GM23248 (cell line): ENCODE measurements at regions not wholly inside any gene's neighbourhood (a gene's known extent, or its start where the extent isn't known, plus 50 kb on each side); places are given as distances from the start of the nearest gene placed in this dataset.

Experiments used
- DNase-seq: peaks from one replicate; pipeline ENCODE4 v3.0.0-alpha.2; 2015
- H2AFZ ChIP-seq: fragments of 200-600 bp; sonication (generic); 2 replicates; pipeline ENCODE4 v1.6.1; 2016; ENCODE audit warnings: antibody characterized with exemption
- H3F3A ChIP-seq: fragments of 200-600 bp; sonication (generic); 2 replicates; pipeline ENCODE4 v1.6.1; 2016; ENCODE audit warnings: mild to moderate bottlenecking, antibody characterized with exemption, mixed run types; ENCODE audit not compliant: insufficient read depth
- H3K27ac ChIP-seq: fragments of 200-600 bp; sonication (generic); 2 replicates; pipeline ENCODE4 v1.5.1; 2016; ENCODE audit warnings: mild to moderate bottlenecking
- H3K27me3 ChIP-seq: fragments of 200-600 bp; sonication (generic); replicated peaks from 2 replicates; pipeline ENCODE4 v1.6.1; 2016; ENCODE audit warnings: mild to moderate bottlenecking; ENCODE audit not compliant: insufficient read depth
- H3K36me3 ChIP-seq: fragments of 200-600 bp; sonication (generic); 2 replicates; pipeline ENCODE4 v1.6.1; 2016; ENCODE audit warnings: low read depth, mild to moderate bottlenecking
- H3K4me1 ChIP-seq: fragments of 200-600 bp; sonication (generic); 2 replicates; pipeline ENCODE4 v1.6.1; 2016; ENCODE audit warnings: mild to moderate bottlenecking; ENCODE audit not compliant: insufficient read depth
- H3K4me2 ChIP-seq: fragments of 200-600 bp; sonication (generic); one replicate; pipeline ENCODE4 v1.6.1; 2016; ENCODE audit warnings: mild to moderate bottlenecking; ENCODE audit not compliant: unreplicated experiment
- H3K4me3 ChIP-seq: fragments of 200-600 bp; sonication (generic); 2 replicates; pipeline ENCODE4 v1.5.1; 2016; ENCODE audit warnings: mild to moderate bottlenecking
- H3K79me2 ChIP-seq: fragments of 200-600 bp; sonication (generic); 2 replicates; pipeline ENCODE4 v1.6.1; 2016; ENCODE audit warnings: mild to moderate bottlenecking; ENCODE audit not compliant: insufficient read depth
- H3K9ac ChIP-seq: fragments of 200-600 bp; sonication (generic); 2 replicates; pipeline ENCODE4 v1.6.1; 2016; ENCODE audit warnings: mild to moderate bottlenecking
- H3K9me2 ChIP-seq: fragments of 200-600 bp; sonication (generic); 2 replicates; pipeline ENCODE4 v1.6.1; 2016; ENCODE audit warnings: mixed run types, mild to moderate bottlenecking, moderate library complexity; ENCODE audit not compliant: insufficient read depth
- H3K9me3 ChIP-seq: fragments of 200-600 bp; sonication (generic); one replicate; pipeline ENCODE4 v1.6.1; 2017; ENCODE audit warnings: low read depth
- H4K20me1 ChIP-seq: fragments of 200-600 bp; sonication (generic); 2 replicates; pipeline ENCODE4 v1.6.0; 2016; ENCODE audit not compliant: insufficient read depth
- EZH2 ChIP-seq: fragments of 200-600 bp; sonication (generic); IDR thresholded peaks from 2 replicates; pipeline ENCODE4 v1.6.1; 2018; ENCODE audit warnings: antibody characterized with exemption, mild to moderate bottlenecking; ENCODE audit not compliant: insufficient read depth, poor library complexity, severe bottlenecking
- EZH2phosphoT487 ChIP-seq: fragments of 200-600 bp; sonication (generic); IDR thresholded peaks from 2 replicates; pipeline ENCODE4 v1.6.1; 2018; ENCODE audit warnings: antibody characterized with exemption, moderate library complexity, mild to moderate bottlenecking, low read depth; ENCODE audit not compliant: insufficient read depth
- WGBS, 2 experiments: methylation state at CpG; one replicate each; pipeline ENCODE4 v1.1.6; 2015 to 2017; ENCODE audit warnings: low lambda C conversion rate in 2 of 2, low coverage in 1 of 2; ENCODE audit errors: missing lambda C conversion rate in 2 of 2; 5-methylcytosine and 5-hydroxymethylcytosine counted together
- in situ Hi-C: fragments of 300-500 bp; cut with MboI; formaldehyde crosslinking; loops from 2 replicates; pipeline ENCODE4 v1.15.0; 2020

GRCh38 chr20:24389686-24390085 is 79.7 kb upstream of the SYNDIG1 start:
- Histone ChIP-seq H3K27ac (no peak overlapping the region), H3K9me2 (no peaks in the 10 kb centered on the region), H3K79me2 (no peaks in the 10 kb centered on the region), H3F3A (no peaks in the 10 kb centered on the region), H3K9ac (no peak overlapping the region), H3K4me1 (no peaks in the 10 kb centered on the region), H3K36me3 (no peaks in the 10 kb centered on the region), H3K27me3 (0 out of 2 replicates have a peak, but pooled peaks cover 14% of the 10 kb centered on the region), H3K9me3 (no peaks in the 10 kb centered on the region), H2AFZ (no peak overlapping the region), H3K4me3 (no peak overlapping the region), H3K4me2 (no peak overlapping the region), H4K20me1 (no peaks in the 10 kb centered on the region)
- in situ Hi-C loops = no loop called here
- no peak for TF ChIP-seq EZH2
- no peak for TF ChIP-seq EZH2phosphoT487
- DNase-seq = no peak
- WGBS, 2 experiments = 32 to 44% methylated on average over 3 of the region's 3 CpGs

- no peak overlapping the region for H3K27ac ChIP-seq
- 0 out of 2 replicates have a peak, but pooled peaks cover 14% of the 10 kb centered on the region for H3K27me3 ChIP-seq
- 33 to 41% methylated on average over 7 to 8 of the region's 8 CpGs for WGBS, 2 experiments
- no peaks in the 10 kb centered on the region for H3K9me3 ChIP-seq
- no peak overlapping the region for H2AFZ ChIP-seq
- no peak overlapping the region for H3K4me2 ChIP-seq
- no peak overlapping the region for H3K4me3 ChIP-seq
- H3K9me2 ChIP-seq = no peaks in the 10 kb centered on the region
- no peaks in the 10 kb centered on the region for H3K36me3 ChIP-seq
- H3F3A ChIP-seq = no peaks in the 10 kb centered on the region
- no peaks in the 10 kb centered on the region for H3K4me1 ChIP-seq
- no peaks in the 10 kb centered on the region for H4K20me1 ChIP-seq
- no peak for DNase-seq
- no peak for TF ChIP-seq EZH2phosphoT487
- no peak for TF ChIP-seq EZH2
- H3K79me2 ChIP-seq = no peaks in the 10 kb centered on the region
- in situ Hi-C loops = no loop called here
- H3K9ac ChIP-seq = no peak overlapping the region
These were observed 80.5 kb upstream of the SYNDIG1 start for GRCh38 chr20:24388828-24389380.

GRCh38 chr20:24385547-24385946 is 83.9 kb upstream of the SYNDIG1 start:
- no peaks in the 10 kb centered on the region for H3K9me2 ChIP-seq
- no peak overlapping the region for H3K4me2 ChIP-seq
- DNase-seq = no peak
- H3K27ac ChIP-seq = no peak overlapping the region
- peaks cover 6% of the 10 kb centered on the region; the same call in 1 of the 2 replicates for H3K27me3 ChIP-seq
- H3K36me3 ChIP-seq = no peaks in the 10 kb centered on the region
- in situ Hi-C loops = no loop called here
- H2AFZ ChIP-seq = no peak overlapping the region
- 59 to 70% methylated on average over 5 of the region's 5 CpGs for WGBS, 2 experiments
- no peaks in the 10 kb centered on the region for H3K79me2 ChIP-seq
- TF ChIP-seq EZH2 (no peak), EZH2phosphoT487 (no peak)
- no peak overlapping the region for H3K9ac ChIP-seq
- H3K4me3 ChIP-seq = no peak overlapping the region
- H3K4me1 ChIP-seq = no peaks in the 10 kb centered on the region
- no peaks in the 10 kb centered on the region for H3K9me3 ChIP-seq
- H4K20me1 ChIP-seq = no peaks in the 10 kb centered on the region
- H3F3A ChIP-seq = no peaks in the 10 kb centered on the region

GRCh38 chr20:24384865-24385264 is 84.6 kb upstream of the SYNDIG1 start:
- no peak overlapping the region for H3K4me3 ChIP-seq
- H3K36me3 ChIP-seq = no peaks in the 10 kb centered on the region
- in situ Hi-C loops = no loop called here
- no peak overlapping the region for H3K9ac ChIP-seq
- TF ChIP-seq EZH2phosphoT487 (no peak), EZH2 (no peak)
- no peak overlapping the region for H3K4me2 ChIP-seq
- peaks cover 6% of the 10 kb centered on the region; the same call in 1 of the 2 replicates for H3K27me3 ChIP-seq
- no peak overlapping the region for H2AFZ ChIP-seq
- no peak overlapping the region for H3K27ac ChIP-seq
- H3K79me2 ChIP-seq = no peaks in the 10 kb centered on the region
- H3K9me3 ChIP-seq = no peaks in the 10 kb centered on the region
- no peak for DNase-seq
- no peaks in the 10 kb centered on the region for H3K9me2 ChIP-seq
- peaks cover 3% of the 10 kb centered on the region for H3K4me1 ChIP-seq
- WGBS, 2 experiments = 57 to 66% methylated on average over 5 of the region's 5 CpGs
- peaks cover 5% of the 10 kb centered on the region for H3F3A ChIP-seq
- no peaks in the 10 kb centered on the region for H4K20me1 ChIP-seq

- H3K4me2 ChIP-seq = no peak overlapping the region
- H3K36me3 ChIP-seq = no peaks in the 10 kb centered on the region
- no peak overlapping the region for H3K4me3 ChIP-seq
- TF ChIP-seq EZH2phosphoT487 = no peak
- no peak for TF ChIP-seq EZH2
- H3K9me2 ChIP-seq = no peaks in the 10 kb centered on the region
- DNase-seq = no peak
- no peaks in the 10 kb centered on the region for H4K20me1 ChIP-seq
- no peaks in the 10 kb centered on the region for H3K9me3 ChIP-seq
- H3F3A ChIP-seq = peaks cover 12% of the 10 kb centered on the region
- no peaks in the 10 kb centered on the region for H3K79me2 ChIP-seq
- no peak overlapping the region for H3K9ac ChIP-seq
- in situ Hi-C loops = no loop called here
- 14 to 23% methylated on average over 2 of the region's 2 CpGs for WGBS, 2 experiments
- H2AFZ ChIP-seq = no peak overlapping the region
- H3K27me3 ChIP-seq = peaks cover 6% of the 10 kb centered on the region; the same call in 1 of the 2 replicates
- H3K4me1 ChIP-seq = peaks cover 11% of the 10 kb centered on the region
- H3K27ac ChIP-seq = no peak overlapping the region
These were observed 86.7 kb upstream of the SYNDIG1 start for GRCh38 chr20:24382743-24383142.
